ENCODE measurements at regions not wholly inside any gene's neighbourhood (a gene's known extent, or its start where the extent isn't known, plus 50 kb on each side); places are given as distances from the start of the nearest gene placed in this dataset.
"Not testable (repeated sequence)": the region's sequence is repeated elsewhere in the genome, so short reads cannot be mapped to it uniquely, and the experiment has no call there.

DNA sequence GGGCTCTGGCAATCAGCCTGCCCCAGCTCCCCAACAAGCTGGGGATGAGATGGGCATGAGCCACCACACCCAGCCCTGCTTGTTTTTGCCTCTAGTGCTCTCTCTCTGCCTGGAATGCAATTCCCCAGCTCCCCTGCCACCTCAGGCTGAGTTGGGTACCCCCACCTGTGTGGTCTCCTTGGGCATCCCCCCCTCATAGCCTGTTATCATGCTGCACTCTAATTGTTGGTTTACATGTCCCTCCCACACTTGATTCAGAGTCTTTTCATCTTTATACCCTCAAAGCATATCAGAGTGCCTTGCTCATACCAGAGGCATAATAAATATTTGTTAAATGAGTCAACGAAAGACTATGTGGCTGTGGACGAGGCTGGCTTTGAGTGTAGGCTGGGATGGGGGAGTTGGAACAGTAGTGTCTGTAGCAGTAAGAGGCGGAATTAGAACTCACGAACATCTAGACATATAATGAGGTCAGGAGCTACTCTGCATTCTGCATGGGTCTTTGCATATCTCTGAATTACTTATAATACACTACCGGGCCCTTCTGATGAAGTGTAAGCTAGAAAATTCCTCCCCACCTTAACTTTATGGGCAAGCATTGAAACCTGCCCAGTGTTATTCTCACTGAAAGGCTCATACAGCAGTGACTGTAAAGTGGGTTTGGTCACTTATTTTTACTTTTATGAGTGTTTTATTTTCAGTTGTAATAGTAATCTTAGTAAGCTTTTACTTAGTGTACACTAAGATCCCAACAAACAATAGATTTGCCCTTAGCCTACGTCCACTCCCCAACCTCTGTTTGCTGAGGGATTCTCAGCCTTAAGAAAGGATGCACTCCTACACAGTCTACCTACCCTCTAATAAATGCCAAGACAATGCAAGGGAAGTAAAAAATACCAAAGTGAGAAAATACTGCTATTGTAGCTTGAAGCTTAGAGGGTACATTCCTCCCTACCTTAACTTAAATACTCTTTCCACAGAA, 58.7 kb downstream of the EDN1 start:
- DNase-seq (ENCODE audit: low read depth in 2 of 3, low spot score in 2 of 3), result no peak

DNA sequence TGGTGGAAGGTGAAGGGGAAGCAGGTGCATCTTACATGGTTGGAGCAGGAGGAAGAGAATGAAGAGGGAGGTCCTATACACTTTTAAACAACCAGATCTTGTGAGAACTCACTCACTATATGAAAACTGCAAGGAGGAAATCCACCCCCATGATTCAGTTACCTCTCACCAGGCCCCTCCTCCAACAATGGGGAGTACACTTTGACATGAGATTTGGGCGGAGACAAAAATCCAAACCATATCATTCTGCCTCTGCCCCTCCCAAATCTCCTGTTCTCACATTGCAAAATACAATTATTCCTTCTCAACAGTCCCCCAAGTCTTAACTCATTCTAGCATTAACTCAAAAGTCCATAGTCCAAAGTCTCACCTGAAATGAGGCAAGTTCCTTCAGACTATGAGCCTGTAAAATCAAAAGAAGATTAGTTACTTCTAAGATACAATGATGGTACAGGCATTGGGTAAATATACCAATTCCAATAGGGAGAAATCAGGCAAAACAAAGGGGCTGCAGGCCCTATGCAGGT, 60.5 kb downstream of the EDN1 start:
- no peak for DNase-seq (ENCODE audit: low read depth in 2 of 3, low spot score in 2 of 3)

DNA sequence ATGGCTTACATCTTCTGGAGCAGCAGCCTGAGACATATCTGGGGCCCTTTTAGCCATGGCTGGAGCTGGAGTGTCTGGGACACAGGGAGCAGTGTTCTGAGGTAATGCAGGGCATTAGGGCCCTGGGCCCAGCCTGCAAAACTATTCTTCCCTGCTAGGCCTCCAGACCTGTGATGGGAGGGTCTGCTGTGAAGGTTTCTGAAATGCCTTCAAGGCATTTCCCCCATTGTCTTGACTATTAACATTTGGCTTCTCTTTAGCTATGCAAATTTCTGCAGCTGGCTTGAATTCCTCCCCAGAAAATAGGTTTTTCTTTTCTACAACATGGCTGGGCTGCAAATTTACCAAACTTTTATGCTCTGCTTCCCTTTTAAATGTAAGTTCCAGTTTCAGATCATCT, 61.5 kb downstream of the EDN1 start:
- DNase-seq (ENCODE audit: low read depth in 2 of 3, low spot score in 2 of 3), result no peak

DNA sequence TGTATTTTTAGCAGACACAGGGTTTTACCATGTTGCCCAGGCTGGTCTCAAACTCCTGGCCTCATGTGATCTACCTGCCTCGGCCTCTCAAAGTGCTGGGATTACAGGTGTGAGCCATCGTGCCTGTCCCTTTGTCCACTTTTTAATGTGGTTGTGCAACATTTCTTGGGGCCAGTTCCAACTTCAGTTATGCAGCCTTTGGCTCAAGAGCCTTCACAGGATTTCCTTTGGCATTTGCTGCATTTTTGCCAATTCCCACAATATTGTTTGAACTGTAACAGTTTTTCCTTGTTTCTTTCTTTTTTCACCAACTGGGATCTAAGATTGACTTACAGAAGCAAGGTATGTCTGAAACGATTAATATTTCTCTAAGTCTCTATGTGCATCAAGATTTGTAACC, 63.6 kb downstream of the EDN1 start:
- DNase-seq (ENCODE audit: low read depth in 2 of 3, low spot score in 2 of 3), result no peak

DNA sequence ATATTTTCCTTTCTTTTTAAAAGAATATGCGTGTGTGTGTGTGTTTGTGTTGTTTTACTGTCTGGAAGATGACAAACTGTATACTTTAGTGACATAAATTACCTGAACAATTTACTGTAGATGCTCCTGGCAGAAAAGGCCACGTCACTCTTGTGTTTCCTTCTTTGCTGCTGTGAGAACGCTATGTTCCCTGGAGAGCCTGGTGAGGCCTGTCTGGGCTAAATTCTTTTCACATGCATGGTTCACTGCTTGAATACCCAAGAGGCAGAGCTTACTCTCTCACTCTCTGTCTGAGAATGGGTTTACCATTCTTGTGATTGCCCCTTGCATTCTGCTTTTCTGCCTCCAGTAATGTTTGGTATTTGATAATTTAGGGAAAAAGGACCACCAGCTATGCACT, 64.3 kb downstream of the EDN1 start:
- no peak for DNase-seq (ENCODE audit: low read depth in 2 of 3, low spot score in 2 of 3)

DNA sequence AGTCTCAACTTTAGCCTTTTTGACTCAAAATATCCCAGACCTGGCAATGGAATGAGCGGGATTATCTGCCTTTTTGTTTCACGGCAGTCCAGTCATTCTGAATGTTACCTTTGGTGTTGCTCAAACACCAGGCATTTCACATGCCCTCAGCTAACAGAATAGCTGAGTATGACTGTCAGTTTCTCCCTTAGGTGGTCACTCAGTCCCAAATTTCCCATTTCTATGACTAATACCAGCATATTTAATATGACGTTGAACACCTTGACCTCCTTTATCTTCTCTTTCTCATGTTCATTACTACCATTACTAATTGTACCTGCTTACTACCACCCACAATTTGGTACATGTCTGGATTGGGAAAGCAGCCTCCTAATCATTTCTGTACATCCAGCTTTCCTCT, 65.2 kb downstream of the EDN1 start:
- no peak for DNase-seq (ENCODE audit: low read depth in 2 of 3, low spot score in 2 of 3)

DNA sequence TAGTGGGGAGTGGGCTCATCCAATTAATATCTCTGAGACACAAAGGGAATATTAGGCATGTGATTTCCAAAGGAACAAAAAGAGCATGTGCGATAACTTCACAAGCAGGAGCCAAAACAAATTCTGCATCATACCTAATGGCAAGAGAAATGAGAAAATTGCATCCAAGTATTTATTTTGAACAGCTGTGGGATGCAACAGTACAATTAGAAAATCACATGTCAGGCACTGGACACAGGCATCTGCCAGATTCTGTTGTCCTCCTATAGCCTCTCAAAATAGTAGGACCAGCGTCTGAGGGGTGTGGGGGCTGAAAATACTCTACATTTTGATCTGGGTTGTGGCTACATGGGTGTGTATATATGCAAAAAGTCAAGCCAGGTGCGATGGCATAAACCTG, 66.3 kb downstream of the EDN1 start:
- no peak for DNase-seq (ENCODE audit: low read depth in 2 of 3, low spot score in 2 of 3)

DNA sequence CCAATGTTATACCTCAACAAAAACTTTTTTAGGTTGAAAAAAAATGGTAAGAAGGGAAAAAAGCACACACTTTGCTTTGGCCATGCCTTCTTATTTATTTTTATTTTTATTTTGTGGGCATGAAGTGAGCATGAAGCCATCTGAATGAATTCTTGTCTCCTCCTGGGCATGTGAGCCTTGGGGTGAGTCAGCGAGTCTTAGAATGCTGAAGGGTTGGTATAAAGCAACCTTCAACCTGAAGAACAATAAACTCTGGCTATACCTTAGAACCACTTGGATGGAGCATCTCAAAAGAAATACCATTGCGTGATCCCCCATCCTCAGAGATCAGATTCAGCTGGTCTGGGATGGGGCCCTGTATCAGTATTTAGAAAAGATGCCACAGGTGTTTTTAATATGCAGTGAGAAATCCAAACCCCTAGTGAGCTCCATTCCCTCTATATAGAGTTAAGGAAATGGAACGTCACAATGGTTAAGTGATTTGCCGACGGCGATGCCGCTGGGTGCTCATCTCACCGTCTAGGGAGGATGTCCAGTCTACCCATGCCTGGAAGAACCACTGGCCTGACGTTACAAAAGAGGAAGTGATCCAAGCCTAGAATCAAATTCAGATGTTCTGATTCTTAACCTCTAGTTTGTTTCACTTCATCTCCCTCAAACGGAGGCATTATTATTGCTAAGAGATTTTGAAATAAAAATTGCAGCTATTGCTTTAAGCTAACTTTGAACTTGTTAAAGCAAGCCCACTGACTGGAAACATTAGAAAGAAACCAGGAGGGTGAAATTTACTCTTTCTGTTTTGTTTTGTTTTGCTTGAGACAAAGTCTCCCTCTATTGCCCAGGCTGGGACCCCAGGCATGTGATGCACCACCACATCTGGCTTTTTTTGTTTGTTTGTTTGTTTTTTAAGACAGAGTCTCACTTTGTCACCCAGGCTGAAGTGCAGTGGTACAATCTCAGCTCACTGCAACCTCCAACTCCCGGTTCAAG, 67.1 kb downstream of the EDN1 start:
- DNase-seq (ENCODE audit: low read depth in 2 of 3, low spot score in 2 of 3), result peak in 1 of 3 donors; percentile 21

DNA sequence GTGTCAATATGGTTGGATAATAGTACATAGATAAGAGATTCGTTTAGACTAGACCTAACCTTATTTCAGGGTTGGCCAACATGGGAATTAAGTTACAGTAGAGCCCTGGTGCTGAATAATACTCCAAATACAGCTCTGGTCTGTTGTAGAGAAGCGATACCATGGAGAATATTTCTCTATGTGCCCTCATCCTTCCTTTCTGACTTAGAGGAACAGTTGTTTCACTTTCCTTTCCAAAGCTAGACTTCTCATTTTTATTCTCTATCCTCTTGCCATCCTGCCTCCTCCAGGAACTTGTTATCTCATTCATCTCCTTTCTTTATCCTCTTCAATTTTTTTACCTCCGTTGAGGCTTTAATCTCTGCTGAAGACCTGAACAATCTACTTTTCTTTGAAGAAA, 68.9 kb downstream of the EDN1 start:
- peak in 1 of 3 donors; percentile 10 for DNase-seq (ENCODE audit: low read depth in 2 of 3, low spot score in 2 of 3)

DNA sequence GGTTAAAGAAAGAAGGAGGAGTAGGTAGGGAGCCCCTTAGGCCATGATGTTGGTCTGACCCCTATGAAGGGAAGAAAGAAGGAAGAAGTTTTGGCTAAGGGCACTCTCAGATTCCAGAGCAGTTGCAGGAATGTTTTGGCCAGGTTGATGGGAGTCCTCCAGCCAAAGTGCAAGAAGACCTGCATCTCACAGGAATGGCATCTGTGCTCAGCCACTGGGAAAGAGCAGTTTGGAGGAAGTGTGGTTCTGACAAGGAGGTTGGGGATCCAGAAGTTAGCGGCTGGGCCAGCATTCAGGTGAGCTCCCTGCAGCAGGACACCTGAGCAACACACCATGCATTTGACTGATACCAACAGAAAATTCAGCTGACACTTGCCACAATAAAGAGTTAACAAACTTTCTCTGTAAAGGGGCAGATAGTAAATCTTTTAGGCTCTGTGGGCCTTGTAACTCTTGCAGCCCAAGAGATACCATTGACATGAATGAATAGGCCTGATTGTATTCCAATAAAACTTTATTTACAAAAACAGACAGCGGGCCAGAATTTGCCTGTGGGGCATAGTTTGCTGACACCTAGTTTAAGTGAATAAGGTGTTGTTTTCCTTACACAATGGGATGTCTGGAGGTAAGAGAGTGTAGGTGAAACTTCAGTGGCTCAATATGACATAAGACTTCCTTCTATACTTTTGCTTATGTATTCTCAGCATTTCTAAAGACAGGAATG, 71.0 kb downstream of the EDN1 start:
- DNase-seq (ENCODE audit: low read depth in 2 of 3, low spot score in 2 of 3), result no peak

DNA sequence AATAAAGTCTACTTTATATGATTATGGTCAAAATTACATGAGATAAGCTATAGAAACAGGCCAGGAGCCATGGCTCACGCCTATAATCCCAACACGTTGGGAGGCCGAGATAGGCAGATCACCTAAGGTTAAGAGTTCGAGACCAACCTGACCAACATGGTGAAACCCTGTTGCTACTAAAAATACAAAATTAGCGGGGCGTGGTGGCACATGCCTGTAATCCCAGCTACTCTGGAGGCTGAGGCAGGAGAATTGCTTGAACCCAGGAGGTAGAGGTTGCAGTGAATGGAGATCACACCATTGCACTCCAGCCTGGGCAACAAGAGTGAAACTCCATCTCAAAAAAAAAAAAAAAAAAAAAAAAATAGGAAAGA, 73.1 kb downstream of the EDN1 start:
- DNase-seq (ENCODE audit: low read depth in 2 of 3, low spot score in 2 of 3), result not testable (repeated sequence)

DNA sequence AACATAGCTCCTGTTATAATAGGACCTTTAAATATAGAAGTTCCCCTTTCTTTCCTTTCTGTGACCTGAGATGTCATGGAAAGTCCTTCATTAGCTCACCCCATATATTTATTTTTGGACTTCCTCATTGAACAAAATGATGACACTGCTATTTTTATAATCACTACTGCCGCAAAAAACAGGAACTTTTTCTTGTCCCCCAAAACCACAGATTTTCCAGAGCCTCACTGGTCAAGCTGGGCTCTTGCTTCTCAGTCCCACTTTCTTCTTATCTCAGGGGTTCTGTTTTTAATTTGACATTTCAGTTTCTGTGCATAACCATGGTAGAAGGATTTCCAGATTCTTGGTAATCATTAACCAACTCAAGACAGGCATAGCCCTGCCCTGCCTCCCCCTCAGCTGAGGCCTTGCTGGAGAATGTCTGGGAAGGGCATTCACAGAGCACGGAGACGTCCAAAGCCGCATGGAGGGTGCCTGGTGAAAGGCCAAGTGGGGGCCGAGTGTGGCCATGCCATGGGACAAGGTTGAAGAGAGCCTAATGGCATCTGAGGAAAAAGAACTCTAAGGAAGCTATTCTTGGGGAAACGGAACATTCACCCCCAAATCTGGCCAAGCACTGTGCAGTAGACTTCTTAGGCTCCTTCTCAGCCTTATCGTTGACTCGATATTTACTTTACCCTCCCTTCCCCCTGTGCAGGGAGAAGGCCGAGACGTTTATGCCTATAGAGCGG, 73.7 kb downstream of the EDN1 start:
- peak in 2 of 3 donors; percentile 38 to 61 for DNase-seq (ENCODE audit: low read depth in 2 of 3, low spot score in 2 of 3)

DNA sequence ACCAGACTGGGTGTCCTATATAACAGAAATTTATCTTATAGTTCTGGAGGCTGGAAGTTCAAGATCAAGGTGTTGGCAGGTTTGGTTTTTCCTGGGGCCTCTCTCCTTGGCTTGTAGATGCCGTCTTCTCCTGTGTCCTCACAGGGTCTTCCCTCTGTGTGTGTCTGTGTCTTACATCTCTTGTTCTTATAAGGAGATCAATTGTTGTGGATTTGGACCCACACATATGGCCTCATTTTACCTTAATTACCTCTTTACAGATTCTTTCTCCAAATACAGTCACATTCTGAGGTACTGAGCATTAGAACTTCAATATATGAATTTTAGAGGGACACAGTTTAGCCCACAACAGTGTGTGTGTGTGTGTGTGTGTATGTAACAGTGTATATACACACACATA, 74.5 kb downstream of the EDN1 start:
- no peak for DNase-seq (ENCODE audit: low read depth in 2 of 3, low spot score in 2 of 3)

DNA sequence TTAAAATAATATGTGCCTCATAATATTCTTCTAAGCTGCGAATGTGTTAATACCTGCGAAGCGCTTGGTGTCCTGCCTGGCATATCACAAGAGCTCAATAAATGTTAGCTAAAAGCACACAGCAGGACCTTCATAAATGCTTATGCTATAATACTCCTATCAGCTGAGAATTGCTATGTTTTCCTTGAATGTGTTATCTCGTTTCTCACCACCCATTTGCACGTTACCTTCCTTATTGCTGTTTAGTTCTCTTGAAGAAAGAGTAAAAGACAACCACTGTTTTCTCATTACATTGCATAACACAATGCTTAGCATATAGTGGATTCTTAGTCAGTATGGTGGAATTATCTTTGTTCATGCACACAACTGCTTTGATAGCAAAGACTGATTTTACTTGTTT, 76.6 kb downstream of the EDN1 start:
- no peak for DNase-seq (ENCODE audit: low read depth in 2 of 3, low spot score in 2 of 3)

DNA sequence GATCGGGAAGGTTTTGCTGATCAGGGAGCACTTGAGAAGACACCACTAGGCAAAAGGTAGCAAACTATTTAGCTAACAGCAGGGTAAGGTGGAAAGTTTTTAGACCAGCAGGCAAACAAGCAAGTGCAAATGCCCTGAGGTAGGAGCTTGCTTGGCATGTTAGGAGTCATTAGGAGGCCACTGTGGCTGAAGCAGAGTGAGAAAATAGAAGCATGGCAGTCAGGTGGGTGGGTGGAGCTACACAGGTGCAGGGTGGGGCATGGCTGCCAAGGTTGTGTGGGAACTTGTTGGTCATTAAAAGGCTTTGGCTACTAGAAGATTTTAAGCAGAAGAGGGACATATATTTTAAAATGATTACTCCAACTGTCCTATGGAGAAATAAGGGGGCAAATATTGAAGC, 77.3 kb downstream of the EDN1 start:
- DNase-seq (ENCODE audit: low read depth in 2 of 3, low spot score in 2 of 3), result no peak

DNA sequence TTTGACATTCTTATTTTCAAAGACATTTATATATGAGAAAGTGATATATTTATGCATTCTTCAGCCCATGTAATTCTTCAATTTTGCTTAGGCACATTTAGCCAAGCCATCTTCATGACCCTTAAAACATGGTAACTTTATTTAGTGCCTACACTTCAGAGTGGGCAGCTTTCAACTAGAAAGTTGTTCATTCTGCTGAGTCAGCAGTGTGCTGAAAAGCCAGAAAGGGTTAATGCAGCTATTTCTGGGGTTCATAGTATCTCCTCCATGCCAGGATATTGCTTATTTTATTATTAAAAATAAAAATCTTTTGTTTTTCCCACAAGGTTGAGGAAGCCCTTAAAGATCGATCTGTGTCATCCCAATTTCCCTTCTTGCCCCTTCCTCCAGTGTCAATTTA, 79.2 kb downstream of the EDN1 start:
- DNase-seq (ENCODE audit: low read depth in 2 of 3, low spot score in 2 of 3), result no peak

DNA sequence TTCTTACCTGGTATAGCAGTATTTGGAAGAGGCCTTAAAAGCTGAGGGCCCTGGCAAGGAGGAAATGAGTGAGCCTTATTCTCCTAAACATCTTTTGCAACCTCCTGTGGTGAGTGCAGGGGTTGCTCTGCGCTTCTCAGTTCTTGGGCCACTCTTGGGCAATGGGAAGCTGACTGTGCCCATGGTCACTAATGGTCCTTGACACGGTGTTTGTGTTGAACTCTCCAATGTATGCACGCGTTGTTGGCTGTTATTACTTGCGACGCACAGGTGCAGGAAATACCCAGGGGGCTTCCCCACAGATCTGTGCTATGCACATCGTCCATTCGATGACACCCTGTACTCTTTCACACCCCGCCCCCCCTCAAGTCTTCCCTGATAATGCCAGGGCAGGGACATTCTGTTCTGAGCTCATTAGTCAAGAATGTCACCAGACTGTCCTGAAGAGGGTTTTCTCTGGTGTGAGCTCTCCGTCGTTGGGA, 79.7 kb downstream of the EDN1 start:
- DNase-seq (ENCODE audit: low read depth in 2 of 3, low spot score in 2 of 3), result no peak

DNA sequence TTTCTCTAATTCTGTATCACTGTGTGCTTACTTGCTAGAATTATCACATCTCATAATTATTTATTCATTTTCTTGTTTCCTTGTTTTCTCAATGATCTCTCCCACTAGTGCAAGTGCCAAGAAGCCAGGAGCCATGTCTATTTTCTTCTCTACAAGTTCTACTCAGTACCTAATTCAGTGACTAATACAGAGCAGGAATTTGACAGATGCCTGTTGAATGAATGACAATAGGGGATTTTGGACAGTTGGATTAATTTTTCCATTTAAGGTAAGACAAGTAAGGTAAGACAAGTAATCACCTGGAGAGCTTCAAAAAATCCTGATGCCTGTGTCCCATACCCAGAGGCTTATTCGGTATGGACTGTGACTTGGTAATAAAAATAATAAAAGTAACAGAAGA, 81.0 kb downstream of the EDN1 start:
- no peak for DNase-seq (ENCODE audit: low read depth in 2 of 3, low spot score in 2 of 3)

DNA sequence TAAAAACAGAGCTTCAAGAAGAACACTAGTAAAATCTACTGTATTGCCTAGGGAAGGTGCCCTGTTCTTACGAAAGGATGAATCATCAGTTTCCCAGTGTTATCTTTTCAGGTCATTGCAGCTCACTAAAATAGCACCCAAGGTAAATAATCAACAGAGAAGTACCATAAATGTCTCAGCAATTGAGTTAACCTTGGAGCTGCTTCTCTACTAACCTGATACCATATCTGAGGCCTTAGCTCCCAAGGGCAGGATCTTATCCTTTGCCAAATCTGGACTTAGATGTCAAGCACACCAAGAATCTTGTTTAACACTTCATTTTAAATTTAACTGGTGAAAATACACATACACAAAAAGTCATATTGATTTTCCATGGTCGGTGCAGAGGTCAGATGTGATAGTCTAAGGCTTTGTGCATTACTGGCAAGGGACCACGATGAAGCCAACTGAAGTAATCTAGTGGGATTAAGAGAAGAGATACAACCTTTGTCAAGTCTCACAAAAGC, 81.5 kb downstream of the EDN1 start:
- DNase-seq (ENCODE audit: low read depth in 2 of 3, low spot score in 2 of 3), result no peak

DNA sequence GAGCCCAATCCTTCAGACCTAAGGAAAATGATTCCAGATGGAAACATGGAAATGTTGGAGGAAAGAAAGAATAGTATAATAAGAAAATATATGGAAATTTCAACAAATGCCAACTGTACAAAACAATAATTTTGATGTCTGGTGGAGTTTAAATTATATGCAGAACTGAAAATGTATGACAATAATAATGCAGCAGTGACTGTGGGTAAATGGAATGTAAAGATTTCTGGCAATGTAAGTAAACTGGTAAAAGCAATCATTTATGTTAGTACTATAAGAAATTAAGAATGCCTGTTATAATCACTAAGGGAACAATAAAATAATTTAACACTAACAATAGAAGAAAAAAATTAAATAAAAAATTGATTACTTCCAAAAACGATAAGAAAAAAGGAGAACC, 89.0 kb downstream of the EDN1 start:
- no peak for DNase-seq (ENCODE audit: low read depth in 2 of 3, low spot score in 2 of 3)

All from hematopoietic multipotent progenitor cell (in vitro differentiated cells).